Ovary (tissue), 3 donors: ENCODE measurements at regions not wholly inside any gene's neighbourhood (a gene's known extent, or its start where the extent isn't known, plus 50 kb on each side); places are given as distances from the start of the nearest gene placed in this dataset.

Source experiments
- CTCF ChIP-seq, 3 donors: fragments of 450-650 bp in 2 of 3; fragments of 200-600 bp in 1 of 3; IDR thresholded peaks; one replicate each; pipeline versions ENCODE4 v1.5.1 to v1.8.0; 2016 to 2022; ENCODE audit warnings: antibody characterized with exemption in 3 of 3, mild to moderate bottlenecking in 1 of 3
- POLR2A ChIP-seq: fragments of 450-650 bp; IDR thresholded peaks from one replicate; pipeline ENCODE4 v1.6.1; 2017; ENCODE audit warnings: antibody characterized with exemption, mild to moderate bottlenecking, moderate library complexity
- donor health status: DM: no; HTN: no; CAD: no.

- TF ChIP-seq POLR2A (no peak), CTCF (IDR thresholded peaks at IDR 0.05) (no peak)
Measured at GRCh38 chr11:127230392-127230791, 229.8 kb upstream of the KIRREL3 start.
